ENCODE measurements at regions not wholly inside any gene's neighbourhood (a gene's known extent, or its start where the extent isn't known, plus 50 kb on each side); places are given as distances from the start of the nearest gene placed in this dataset.

DNA sequence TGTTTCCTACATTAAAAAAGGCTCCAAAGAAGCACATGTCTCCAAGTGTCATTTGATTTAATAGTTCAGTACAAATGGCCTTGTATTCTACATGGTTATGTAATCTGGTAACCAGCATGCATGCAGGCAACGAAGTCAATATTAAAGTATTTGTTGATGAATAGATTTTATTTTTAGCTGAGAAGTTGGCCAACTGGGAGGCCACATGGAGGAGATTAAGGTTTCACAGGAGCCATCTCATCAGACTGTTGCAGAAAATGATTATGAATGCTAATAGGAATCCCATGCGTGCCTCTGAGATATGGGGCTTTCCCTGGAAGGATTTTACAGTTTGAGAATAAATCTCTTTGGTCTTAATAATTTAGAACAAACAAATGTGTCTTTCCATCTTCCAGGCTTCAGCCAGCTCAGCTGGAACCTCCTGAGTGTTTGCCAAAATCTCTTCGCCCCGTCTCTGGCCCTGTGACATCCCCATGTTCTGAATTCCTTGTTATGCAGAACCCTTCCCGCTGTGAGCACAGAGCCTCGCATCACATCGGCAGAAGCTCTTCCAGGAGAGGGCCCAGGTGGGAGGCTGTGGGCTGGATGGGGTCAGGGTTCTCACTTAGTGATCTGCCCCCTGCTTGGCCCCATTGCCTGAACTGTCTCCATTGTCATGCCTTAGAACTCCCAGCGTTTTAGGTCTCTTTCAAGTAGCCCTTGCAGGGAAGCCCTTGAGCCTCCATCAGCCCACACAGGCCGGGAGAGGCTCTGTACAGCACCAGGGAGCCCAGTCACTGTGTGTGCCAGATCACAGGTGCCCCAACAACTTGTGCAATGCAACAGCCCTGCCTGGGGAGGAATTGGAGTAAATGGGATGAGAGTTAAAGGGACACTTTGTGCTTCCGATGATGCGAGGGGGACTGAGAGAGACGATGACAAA lies 190.5 kb upstream of the TWIST2 start:
- TF ChIP-seq CTCF (IDR thresholded peaks at IDR 0.05; ENCODE audit: insufficient read depth, low read length) (no peak), GABPA (IDR thresholded peaks at IDR 0.05; ENCODE audit: low read depth) (no peak), SPI1 (IDR thresholded peaks at IDR 0.05; ENCODE audit: borderline replicate concordance, low read depth) (no peak)
- DNase-seq (ENCODE audit: low read depth in 1 of 2, low spot score in 1 of 2) = no peak
- Histone ChIP-seq H3K4me3 (replicated peaks; ENCODE audit: insufficient read depth, low read length) (no peak overlapping the region), H3K27me3 (ENCODE audit: insufficient read depth, poor library complexity, severe bottlenecking) (no peaks in the 10 kb centered on the region), H3K27ac (replicated peaks) (no peak overlapping the region)

DNA sequence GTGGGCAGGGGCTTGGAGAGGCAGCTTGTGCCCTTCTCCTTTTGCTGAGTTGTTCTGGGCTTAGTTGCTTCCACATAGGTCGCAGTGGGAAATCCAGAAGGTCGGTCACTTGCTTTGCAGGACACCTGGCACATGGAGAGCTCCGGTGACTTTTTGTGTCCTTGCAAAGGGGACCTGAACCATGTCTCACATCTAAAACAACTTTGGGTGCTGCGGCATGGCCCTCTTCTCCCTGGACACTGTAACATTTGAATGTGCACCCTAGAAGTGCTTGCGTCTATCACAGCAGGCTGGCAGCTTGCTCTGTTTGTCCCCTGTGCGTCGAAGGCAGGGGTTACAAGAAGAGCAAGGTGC lies 189.9 kb upstream of the TWIST2 start:
- Histone ChIP-seq H3K4me3 (replicated peaks; ENCODE audit: insufficient read depth, low read length) (no peak overlapping the region), H3K27me3 (ENCODE audit: insufficient read depth, poor library complexity, severe bottlenecking) (no peaks in the 10 kb centered on the region), H3K27ac (replicated peaks) (no peak overlapping the region)
- TF ChIP-seq REST (IDR thresholded peaks at IDR 0.05; ENCODE audit: insufficient replicate concordance, low read depth) (no peak), CTCF (IDR thresholded peaks at IDR 0.05; ENCODE audit: insufficient read depth, low read length) (no peak), GABPA (IDR thresholded peaks at IDR 0.05; ENCODE audit: low read depth) (no peak), SPI1 (IDR thresholded peaks at IDR 0.05; ENCODE audit: borderline replicate concordance, low read depth) (no peak), POLR2AphosphoS5 (IDR thresholded peaks at IDR 0.05; ENCODE audit: low read depth) (no peak)
- no peak for DNase-seq (ENCODE audit: low read depth in 1 of 2, low spot score in 1 of 2)

DNA sequence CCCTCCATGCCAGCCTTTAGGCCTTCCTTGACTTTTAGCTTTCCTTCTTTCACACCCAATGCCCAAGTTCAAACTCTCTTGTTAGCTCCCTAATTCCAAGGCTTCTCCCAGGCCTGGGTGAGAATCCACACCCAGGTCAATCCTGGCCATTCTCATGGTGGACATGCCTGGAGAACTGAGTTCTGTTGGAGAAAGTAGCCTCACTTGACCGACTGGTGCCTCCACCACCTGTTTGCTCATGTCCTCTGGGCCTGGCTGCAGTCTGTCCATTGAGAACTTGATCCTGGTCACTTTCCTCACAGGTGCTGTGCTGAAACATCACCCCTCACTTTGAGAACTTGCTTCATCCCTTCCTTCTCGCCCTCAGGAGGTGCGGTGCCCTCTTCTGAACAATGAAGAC lies 189.1 kb upstream of the TWIST2 start:
- Histone ChIP-seq H3K27ac (replicated peaks) (no peak overlapping the region), H3K27me3 (ENCODE audit: insufficient read depth, poor library complexity, severe bottlenecking) (no peaks in the 10 kb centered on the region), H3K4me3 (replicated peaks; ENCODE audit: insufficient read depth, low read length) (no peak overlapping the region)
- no peak for DNase-seq (ENCODE audit: low read depth in 1 of 2, low spot score in 1 of 2)
- TF ChIP-seq GABPA (IDR thresholded peaks at IDR 0.05; ENCODE audit: low read depth) (no peak), POLR2AphosphoS5 (IDR thresholded peaks at IDR 0.05; ENCODE audit: low read depth) (no peak), SPI1 (IDR thresholded peaks at IDR 0.05; ENCODE audit: borderline replicate concordance, low read depth) (no peak), REST (IDR thresholded peaks at IDR 0.05; ENCODE audit: insufficient replicate concordance, low read depth) (no peak), CTCF (IDR thresholded peaks at IDR 0.05; ENCODE audit: insufficient read depth, low read length) (no peak)

All from HL-60 (cell line).